ENCODE measurements at regions not wholly inside any gene's neighbourhood (a gene's known extent, or its start where the extent isn't known, plus 50 kb on each side); places are given as distances from the start of the nearest gene placed in this dataset.

- Histone ChIP-seq H3K27ac (ENCODE audit: low read depth, low read length) (no peak overlapping the region), H3K36me3 (ENCODE audit: control insufficient read depth in 5 of 5, insufficient read depth in 5 of 5, low read length in 5 of 5) (no peaks in the 10 kb centered on the region), H3K9ac (ENCODE audit: low read length in 5 of 5) (no peak overlapping the region), H3K27me3 (ENCODE audit: control insufficient read depth in 5 of 5, insufficient read depth in 4 of 5, low read length in 5 of 5) (no peaks in the 10 kb centered on the region), H3K9me3 (ENCODE audit: control insufficient read depth in 5 of 5, low read length in 5 of 5) (no peaks in the 10 kb centered on the region), H3K4me1 (ENCODE audit: control insufficient read depth in 5 of 5, insufficient read depth in 5 of 5, low read length in 5 of 5) (peaks cover 0 to 12% (median 6%) of the 10 kb centered on the region in 5 donors), H3K4me3 (ENCODE audit: low read depth in 1 of 5, low read length in 5 of 5) (no peak overlapping the region)
Observed at GRCh38 chr6:163963205-163964120, 548.9 kb downstream of the QKI start.

GRCh38 chr6:163962627-163963117 is 548.2 kb downstream of the QKI start:
- no peaks in the 10 kb centered on the region for H3K9me3 ChIP-seq (ENCODE audit: control insufficient read depth in 5 of 5, low read length in 5 of 5)
- no peaks in the 10 kb centered on the region for H3K36me3 ChIP-seq (ENCODE audit: control insufficient read depth in 5 of 5, insufficient read depth in 5 of 5, low read length in 5 of 5)
- no peaks in the 10 kb centered on the region for H3K27me3 ChIP-seq (ENCODE audit: control insufficient read depth in 5 of 5, insufficient read depth in 4 of 5, low read length in 5 of 5)
- peaks cover 0 to 12% (median 6%) of the 10 kb centered on the region in 5 donors for H3K4me1 ChIP-seq (ENCODE audit: control insufficient read depth in 5 of 5, insufficient read depth in 5 of 5, low read length in 5 of 5)
- no peak overlapping the region for H3K9ac ChIP-seq (ENCODE audit: low read length in 5 of 5)
- no peak overlapping the region for H3K4me3 ChIP-seq (ENCODE audit: low read depth in 1 of 5, low read length in 5 of 5)
- no peak overlapping the region for H3K27ac ChIP-seq (ENCODE audit: low read depth, low read length)

GRCh38 chr6:163960128-163960527 is 545.6 kb downstream of the QKI start:
- no peak overlapping the region for H3K27ac ChIP-seq (ENCODE audit: low read depth, low read length)
- H3K4me1 ChIP-seq (ENCODE audit: control insufficient read depth in 5 of 5, insufficient read depth in 5 of 5, low read length in 5 of 5): peaks cover 0 to 14% (median 11%) of the 10 kb centered on the region in 5 donors
- peak overlapping the region in 1 of 5 donors; percentile 21 for H3K9ac ChIP-seq (ENCODE audit: low read length in 5 of 5)
- no peaks in the 10 kb centered on the region for H3K36me3 ChIP-seq (ENCODE audit: control insufficient read depth in 5 of 5, insufficient read depth in 5 of 5, low read length in 5 of 5)
- no peaks in the 10 kb centered on the region for H3K27me3 ChIP-seq (ENCODE audit: control insufficient read depth in 5 of 5, insufficient read depth in 4 of 5, low read length in 5 of 5)
- no peaks in the 10 kb centered on the region for H3K9me3 ChIP-seq (ENCODE audit: control insufficient read depth in 5 of 5, low read length in 5 of 5)
- H3K4me3 ChIP-seq (ENCODE audit: low read depth in 1 of 5, low read length in 5 of 5): no peak overlapping the region

GRCh38 chr6:163958646-163959045 is 544.1 kb downstream of the QKI start:
- Histone ChIP-seq H3K9me3 (ENCODE audit: control insufficient read depth in 5 of 5, low read length in 5 of 5) (no peaks in the 10 kb centered on the region), H3K27ac (ENCODE audit: low read depth, low read length) (no peak overlapping the region), H3K4me1 (ENCODE audit: control insufficient read depth in 5 of 5, insufficient read depth in 5 of 5, low read length in 5 of 5) (peaks cover 0 to 15% (median 11%) of the 10 kb centered on the region in 5 donors), H3K27me3 (ENCODE audit: control insufficient read depth in 5 of 5, insufficient read depth in 4 of 5, low read length in 5 of 5) (no peaks in the 10 kb centered on the region), H3K4me3 (ENCODE audit: low read depth in 1 of 5, low read length in 5 of 5) (no peak overlapping the region), H3K9ac (ENCODE audit: low read length in 5 of 5) (no peak overlapping the region), H3K36me3 (ENCODE audit: control insufficient read depth in 5 of 5, insufficient read depth in 5 of 5, low read length in 5 of 5) (no peaks in the 10 kb centered on the region)

- no peak overlapping the region for H3K9ac ChIP-seq (ENCODE audit: low read length in 5 of 5)
- H3K4me1 ChIP-seq (ENCODE audit: control insufficient read depth in 5 of 5, insufficient read depth in 5 of 5, low read length in 5 of 5): peaks cover 0 to 15% (median 11%) of the 10 kb centered on the region in 5 donors
- no peaks in the 10 kb centered on the region for H3K27me3 ChIP-seq (ENCODE audit: control insufficient read depth in 5 of 5, insufficient read depth in 4 of 5, low read length in 5 of 5)
- no peak overlapping the region for H3K4me3 ChIP-seq (ENCODE audit: low read depth in 1 of 5, low read length in 5 of 5)
- no peaks in the 10 kb centered on the region for H3K9me3 ChIP-seq (ENCODE audit: control insufficient read depth in 5 of 5, low read length in 5 of 5)
- no peak overlapping the region for H3K27ac ChIP-seq (ENCODE audit: low read depth, low read length)
- no peaks in the 10 kb centered on the region for H3K36me3 ChIP-seq (ENCODE audit: control insufficient read depth in 5 of 5, insufficient read depth in 5 of 5, low read length in 5 of 5)
Observed at GRCh38 chr6:163956571-163957407, 542.3 kb downstream of the QKI start.

- Histone ChIP-seq H3K4me3 (ENCODE audit: low read depth in 1 of 5, low read length in 5 of 5) (no peak overlapping the region), H3K9me3 (ENCODE audit: control insufficient read depth in 5 of 5, low read length in 5 of 5) (no peaks in the 10 kb centered on the region), H3K36me3 (ENCODE audit: control insufficient read depth in 5 of 5, insufficient read depth in 5 of 5, low read length in 5 of 5) (no peaks in the 10 kb centered on the region), H3K27me3 (ENCODE audit: control insufficient read depth in 5 of 5, insufficient read depth in 4 of 5, low read length in 5 of 5) (no peaks in the 10 kb centered on the region), H3K9ac (ENCODE audit: low read length in 5 of 5) (no peak overlapping the region), H3K4me1 (ENCODE audit: control insufficient read depth in 5 of 5, insufficient read depth in 5 of 5, low read length in 5 of 5) (peaks cover 0 to 15% (median 11%) of the 10 kb centered on the region in 5 donors), H3K27ac (ENCODE audit: low read depth, low read length) (no peak overlapping the region)
Observed at GRCh38 chr6:163955756-163956155, 541.2 kb downstream of the QKI start.

- H3K27ac ChIP-seq (ENCODE audit: low read depth, low read length): no peak overlapping the region
- H3K9me3 ChIP-seq (ENCODE audit: control insufficient read depth in 5 of 5, low read length in 5 of 5): no peaks in the 10 kb centered on the region
- peaks cover 0 to 15% (median 8%) of the 10 kb centered on the region in 5 donors for H3K4me1 ChIP-seq (ENCODE audit: control insufficient read depth in 5 of 5, insufficient read depth in 5 of 5, low read length in 5 of 5)
- H3K27me3 ChIP-seq (ENCODE audit: control insufficient read depth in 5 of 5, insufficient read depth in 4 of 5, low read length in 5 of 5): no peaks in the 10 kb centered on the region
- no peaks in the 10 kb centered on the region for H3K36me3 ChIP-seq (ENCODE audit: control insufficient read depth in 5 of 5, insufficient read depth in 5 of 5, low read length in 5 of 5)
- no peak overlapping the region for H3K4me3 ChIP-seq (ENCODE audit: low read depth in 1 of 5, low read length in 5 of 5)
- no peak overlapping the region for H3K9ac ChIP-seq (ENCODE audit: low read length in 5 of 5)
Observed at GRCh38 chr6:163955096-163955495, 540.6 kb downstream of the QKI start.

GRCh38 chr6:163954088-163954775 is 539.7 kb downstream of the QKI start:
- Histone ChIP-seq H3K27ac (ENCODE audit: low read depth, low read length) (no peak overlapping the region), H3K27me3 (ENCODE audit: control insufficient read depth in 5 of 5, insufficient read depth in 4 of 5, low read length in 5 of 5) (no peaks in the 10 kb centered on the region), H3K9me3 (ENCODE audit: control insufficient read depth in 5 of 5, low read length in 5 of 5) (no peaks in the 10 kb centered on the region), H3K4me3 (ENCODE audit: low read depth in 1 of 5, low read length in 5 of 5) (no peak overlapping the region), H3K4me1 (ENCODE audit: control insufficient read depth in 5 of 5, insufficient read depth in 5 of 5, low read length in 5 of 5) (peaks cover 0 to 15% (median 5%) of the 10 kb centered on the region in 5 donors), H3K36me3 (ENCODE audit: control insufficient read depth in 5 of 5, insufficient read depth in 5 of 5, low read length in 5 of 5) (no peaks in the 10 kb centered on the region), H3K9ac (ENCODE audit: low read length in 5 of 5) (no peak overlapping the region)

- Histone ChIP-seq H3K9me3 (ENCODE audit: control insufficient read depth in 5 of 5, low read length in 5 of 5) (no peaks in the 10 kb centered on the region), H3K36me3 (ENCODE audit: control insufficient read depth in 5 of 5, insufficient read depth in 5 of 5, low read length in 5 of 5) (no peaks in the 10 kb centered on the region), H3K4me3 (ENCODE audit: low read depth in 1 of 5, low read length in 5 of 5) (no peak overlapping the region), H3K27ac (ENCODE audit: low read depth, low read length) (no peak overlapping the region), H3K9ac (ENCODE audit: low read length in 5 of 5) (no peak overlapping the region), H3K4me1 (ENCODE audit: control insufficient read depth in 5 of 5, insufficient read depth in 5 of 5, low read length in 5 of 5) (peaks cover 0 to 15% (median 7%) of the 10 kb centered on the region in 5 donors), H3K27me3 (ENCODE audit: control insufficient read depth in 5 of 5, insufficient read depth in 4 of 5, low read length in 5 of 5) (no peaks in the 10 kb centered on the region)
Observed at GRCh38 chr6:163952005-163952404, 537.5 kb downstream of the QKI start.

Measured in subcutaneous abdominal adipose tissue (tissue), 5 donors.